H1 (cell line): ENCODE measurements at regions not wholly inside any gene's neighbourhood (a gene's known extent, or its start where the extent isn't known, plus 50 kb on each side); places are given as distances from the start of the nearest gene placed in this dataset.

Experiments
- SAP30 ChIP-seq: fragments of 300-600 bp; sonication (generic); IDR thresholded peaks from 2 replicates; pipeline ENCODE4 v1.7.1; 2012; ENCODE audit warnings: low read length, moderate library complexity, mild to moderate bottlenecking, inconsistent platforms; ENCODE audit not compliant: insufficient read depth, insufficient replicate concordance

- TF ChIP-seq SAP30, result no peak
- TF ChIP-seq, all 59 proteins: peak for 0
These were observed 114.0 kb upstream of the POU1F1 start (continued) for GRCh38 chr3:87390353-87390752.
